ENCODE measurements at regions not wholly inside any gene's neighbourhood (a gene's known extent, or its start where the extent isn't known, plus 50 kb on each side); places are given as distances from the start of the nearest gene placed in this dataset.

GRCh38 chr1:232262991-232263390 lies 366.9 kb downstream of the SIPA1L2 start:
- Histone ChIP-seq H3F3A (ENCODE audit: insufficient read depth, low read length) (no peaks in the 10 kb centered on the region), H3K9ac (ENCODE audit: low read length) (no peak overlapping the region), H3K36me3 (replicated peaks; ENCODE audit: insufficient read depth, low read length) (no peaks in the 10 kb centered on the region), H3K9me3 (replicated peaks; ENCODE audit: insufficient read depth, low read length) (no peaks in the 10 kb centered on the region), H3K79me2 (ENCODE audit: low read length) (no peaks in the 10 kb centered on the region), H3K4me2 (ENCODE audit: low read depth, low read length) (no peak overlapping the region), H3K4me1 (ENCODE audit: low read length) (no peaks in the 10 kb centered on the region), H3K4me3 (ENCODE audit: low read length) (no peak overlapping the region), H4K20me1 (ENCODE audit: insufficient read depth, low read length) (no peaks in the 10 kb centered on the region), H2AFZ (ENCODE audit: low read length) (no peak overlapping the region), H3K27me3 (replicated peaks; ENCODE audit: insufficient read depth, low read length) (no peaks in the 10 kb centered on the region), H3K27ac (ENCODE audit: low read length) (no peak overlapping the region), H3K9me2 (replicated peaks; ENCODE audit: insufficient read depth, low read length) (no peaks in the 10 kb centered on the region)
- no peak for DNase-seq
- TF ChIP-seq EZH2 (optimal IDR thresholded peaks at IDR 0.05; ENCODE audit: low read depth, low read length) = no peak
- TF ChIP-seq EZH2phosphoT487 (IDR thresholded peaks at IDR 0.05; ENCODE audit: low read length) = no peak

GRCh38 chr1:232260861-232261260 lies 369.1 kb downstream of the SIPA1L2 start:
- Histone ChIP-seq H3K4me1 (ENCODE audit: low read length) (no peaks in the 10 kb centered on the region), H2AFZ (ENCODE audit: low read length) (no peak overlapping the region), H3K79me2 (ENCODE audit: low read length) (no peaks in the 10 kb centered on the region), H3K9me2 (replicated peaks; ENCODE audit: insufficient read depth, low read length) (no peaks in the 10 kb centered on the region), H3K4me3 (ENCODE audit: low read length) (no peak overlapping the region), H4K20me1 (ENCODE audit: insufficient read depth, low read length) (no peaks in the 10 kb centered on the region), H3K27ac (ENCODE audit: low read length) (no peak overlapping the region), H3K36me3 (replicated peaks; ENCODE audit: insufficient read depth, low read length) (no peaks in the 10 kb centered on the region), H3K27me3 (replicated peaks; ENCODE audit: insufficient read depth, low read length) (no peaks in the 10 kb centered on the region), H3K9me3 (replicated peaks; ENCODE audit: insufficient read depth, low read length) (no peaks in the 10 kb centered on the region), H3K4me2 (ENCODE audit: low read depth, low read length) (no peak overlapping the region), H3F3A (ENCODE audit: insufficient read depth, low read length) (no peaks in the 10 kb centered on the region), H3K9ac (ENCODE audit: low read length) (no peak overlapping the region)
- no peak for DNase-seq
- TF ChIP-seq EZH2 (optimal IDR thresholded peaks at IDR 0.05; ENCODE audit: low read depth, low read length) = no peak
- TF ChIP-seq CTCF (IDR thresholded peaks at IDR 0.05; ENCODE audit: low read length) = no peak
- no peak for TF ChIP-seq EZH2phosphoT487 (IDR thresholded peaks at IDR 0.05; ENCODE audit: low read length)

GRCh38 chr1:232260045-232260444 lies 369.9 kb downstream of the SIPA1L2 start:
- no peak overlapping the region for H3K4me2 ChIP-seq (ENCODE audit: low read depth, low read length)
- H3K27me3 ChIP-seq (replicated peaks; ENCODE audit: insufficient read depth, low read length) = no peaks in the 10 kb centered on the region
- no peak overlapping the region for H3K4me3 ChIP-seq (ENCODE audit: low read length)
- no peak overlapping the region for H3K9ac ChIP-seq (ENCODE audit: low read length)
- H3K9me3 ChIP-seq (replicated peaks; ENCODE audit: insufficient read depth, low read length) = no peaks in the 10 kb centered on the region
- no peak overlapping the region for H2AFZ ChIP-seq (ENCODE audit: low read length)
- no peaks in the 10 kb centered on the region for H3K79me2 ChIP-seq (ENCODE audit: low read length)
- no peak for DNase-seq
- TF ChIP-seq CTCF (IDR thresholded peaks at IDR 0.05; ENCODE audit: low read length) = no peak
- TF ChIP-seq EZH2phosphoT487 (IDR thresholded peaks at IDR 0.05; ENCODE audit: low read length) = no peak
- TF ChIP-seq EZH2 (optimal IDR thresholded peaks at IDR 0.05; ENCODE audit: low read depth, low read length) = no peak
- no peaks in the 10 kb centered on the region for H3F3A ChIP-seq (ENCODE audit: insufficient read depth, low read length)
- H3K36me3 ChIP-seq (replicated peaks; ENCODE audit: insufficient read depth, low read length) = no peaks in the 10 kb centered on the region
- no peaks in the 10 kb centered on the region for H4K20me1 ChIP-seq (ENCODE audit: insufficient read depth, low read length)
- H3K27ac ChIP-seq (ENCODE audit: low read length) = no peak overlapping the region
- no peaks in the 10 kb centered on the region for H3K9me2 ChIP-seq (replicated peaks; ENCODE audit: insufficient read depth, low read length)
- H3K4me1 ChIP-seq (ENCODE audit: low read length) = no peaks in the 10 kb centered on the region

- H3K9ac ChIP-seq (ENCODE audit: low read length) = no peak overlapping the region
These were observed 370.6 kb downstream of the SIPA1L2 start for GRCh38 chr1:232259333-232259732.

More at GRCh38 chr1:232259333-232259732, 370.6 kb downstream of the SIPA1L2 start:
- no peaks in the 10 kb centered on the region for H3K4me1 ChIP-seq (ENCODE audit: low read length)
- H3K36me3 ChIP-seq (replicated peaks; ENCODE audit: insufficient read depth, low read length) = no peaks in the 10 kb centered on the region
- no peaks in the 10 kb centered on the region for H3K27me3 ChIP-seq (replicated peaks; ENCODE audit: insufficient read depth, low read length)
- no peaks in the 10 kb centered on the region for H3K79me2 ChIP-seq (ENCODE audit: low read length)
- no peak for DNase-seq
- H3F3A ChIP-seq (ENCODE audit: insufficient read depth, low read length) = no peaks in the 10 kb centered on the region
- H3K27ac ChIP-seq (ENCODE audit: low read length) = no peak overlapping the region
- TF ChIP-seq EZH2 (optimal IDR thresholded peaks at IDR 0.05; ENCODE audit: low read depth, low read length) (no peak), CTCF (IDR thresholded peaks at IDR 0.05; ENCODE audit: low read length) (no peak), EZH2phosphoT487 (IDR thresholded peaks at IDR 0.05; ENCODE audit: low read length) (no peak)
- H3K9me2 ChIP-seq (replicated peaks; ENCODE audit: insufficient read depth, low read length) = no peaks in the 10 kb centered on the region
- H4K20me1 ChIP-seq (ENCODE audit: insufficient read depth, low read length) = no peaks in the 10 kb centered on the region
- no peak overlapping the region for H3K4me3 ChIP-seq (ENCODE audit: low read length)
- H3K4me2 ChIP-seq (ENCODE audit: low read depth, low read length) = no peak overlapping the region
- H2AFZ ChIP-seq (ENCODE audit: low read length) = no peak overlapping the region
- H3K9me3 ChIP-seq (replicated peaks; ENCODE audit: insufficient read depth, low read length) = no peaks in the 10 kb centered on the region
